ENCODE measurements at regions not wholly inside any gene's neighbourhood (a gene's known extent, or its start where the extent isn't known, plus 50 kb on each side); places are given as distances from the start of the nearest gene placed in this dataset.
"Not testable (repeated sequence)": the region's sequence is repeated elsewhere in the genome, so short reads cannot be mapped to it uniquely, and the experiment has no call there.

- no peak overlapping the region for H3K4me3 ChIP-seq (ENCODE audit: low read length)
- DNase-seq (ENCODE audit: low read depth), result no peak
- TF ChIP-seq CTCF (conservative IDR thresholded peaks at IDR 0.05; ENCODE audit: low read depth, low read length), result no peak
Measured at GRCh38 chr2:84129018-84129417, 330.1 kb downstream of the SUCLG1 start.

- H3K4me3 ChIP-seq (ENCODE audit: low read length), result not testable (repeated sequence)
Measured at GRCh38 chr2:84127812-84128211, 331.3 kb downstream of the SUCLG1 start.

GRCh38 chr2:84126530-84126929, 332.6 kb downstream of the SUCLG1 start:
- no peak for DNase-seq (ENCODE audit: low read depth)
- no peak for TF ChIP-seq CTCF (conservative IDR thresholded peaks at IDR 0.05; ENCODE audit: low read depth, low read length)
- H3K4me3 ChIP-seq (ENCODE audit: low read length), result no peak overlapping the region

More at GRCh38 chr2:84127812-84128211, 331.3 kb downstream of the SUCLG1 start:
- DNase-seq (ENCODE audit: low read depth), result not testable (repeated sequence)

GRCh38 chr2:84126084-84126483, 333.0 kb downstream of the SUCLG1 start:
- no peak for TF ChIP-seq CTCF (conservative IDR thresholded peaks at IDR 0.05; ENCODE audit: low read depth, low read length)
- no peak for DNase-seq (ENCODE audit: low read depth)
- H3K4me3 ChIP-seq (ENCODE audit: low read length), result no peak overlapping the region

GRCh38 chr2:84116143-84116542, 342.9 kb downstream of the SUCLG1 start:
- TF ChIP-seq CTCF (conservative IDR thresholded peaks at IDR 0.05; ENCODE audit: low read depth, low read length), result no peak
- DNase-seq (ENCODE audit: low read depth), result no peak
- no peak overlapping the region for H3K4me3 ChIP-seq (ENCODE audit: low read length)

GRCh38 chr2:84115173-84115857, 343.8 kb downstream of the SUCLG1 start:
- no peak overlapping the region for H3K4me3 ChIP-seq (ENCODE audit: low read length)
- no peak for DNase-seq (ENCODE audit: low read depth)
- no peak for TF ChIP-seq CTCF (conservative IDR thresholded peaks at IDR 0.05; ENCODE audit: low read depth, low read length)

- DNase-seq (ENCODE audit: low read depth); H3K4me3 ChIP-seq (ENCODE audit: low read length): not testable (repeated sequence)
Measured at GRCh38 chr2:84103816-84104527, 355.1 kb downstream of the SUCLG1 start.

- no peak for DNase-seq (ENCODE audit: low read depth)
- no peak for TF ChIP-seq CTCF (conservative IDR thresholded peaks at IDR 0.05; ENCODE audit: low read depth, low read length)
- no peak overlapping the region for H3K4me3 ChIP-seq (ENCODE audit: low read length)
Measured at GRCh38 chr2:84102274-84102673, 356.8 kb downstream of the SUCLG1 start.
